Endodermal cell (in vitro differentiated cells): ENCODE measurements at regions not wholly inside any gene's neighbourhood (a gene's known extent, or its start where the extent isn't known, plus 50 kb on each side); places are given as distances from the start of the nearest gene placed in this dataset.

Experiments used
- DNase-seq: peaks from one replicate; pipeline ENCODE4 v3.0.0-alpha.2; 2017
- H3K27ac ChIP-seq: 2 replicates; pipeline ENCODE4 v1.5.1; 2013; ENCODE audit warnings: mild to moderate bottlenecking, low read depth, low read length, moderate library complexity
- H3K27me3 ChIP-seq: 2 replicates; pipeline ENCODE4 v1.6.1; 2013; ENCODE audit warnings: mild to moderate bottlenecking, low read length, moderate library complexity; ENCODE audit not compliant: insufficient read depth, control insufficient read depth, poor library complexity, severe bottlenecking
- H3K36me3 ChIP-seq: 2 replicates; pipeline ENCODE4 v1.7.0; 2013; ENCODE audit warnings: mild to moderate bottlenecking, low read length, moderate library complexity; ENCODE audit not compliant: control insufficient read depth, insufficient read depth
- H3K4me1 ChIP-seq: one replicate; pipeline ENCODE4 v1.7.0; 2013; ENCODE audit warnings: low read length; ENCODE audit not compliant: control insufficient read depth, insufficient read depth
- H3K4me3 ChIP-seq: 2 replicates; pipeline ENCODE4 v1.5.1; 2013; ENCODE audit warnings: mild to moderate bottlenecking, low read length, moderate library complexity
- H3K9ac ChIP-seq: 2 replicates; pipeline ENCODE4 v1.6.1; 2013; ENCODE audit warnings: mild to moderate bottlenecking, low read length, moderate library complexity; ENCODE audit not compliant: poor library complexity, severe bottlenecking; ENCODE audit errors: extremely low read depth
- H3K9me3 ChIP-seq: 2 replicates; pipeline ENCODE4 v1.6.1; 2013; ENCODE audit warnings: mild to moderate bottlenecking, low read length, moderate library complexity; ENCODE audit not compliant: control insufficient read depth
- H3K27ac Mint-ChIP-seq: 2 replicates; pipeline ENCODE4 v1.8.0; 2020; ENCODE audit warnings: mixed read lengths
- H3K27me3 Mint-ChIP-seq: 2 replicates; pipeline ENCODE4 v1.8.0; 2021; ENCODE audit warnings: mild to moderate bottlenecking, mixed read lengths; ENCODE audit not compliant: insufficient read depth
- H3K36me3 Mint-ChIP-seq: 2 replicates; pipeline ENCODE4 v1.8.0; 2020; ENCODE audit warnings: low read depth, mixed read lengths
- H3K4me1 Mint-ChIP-seq: 2 replicates; pipeline ENCODE4 v1.8.0; 2020; ENCODE audit warnings: mixed read lengths
- H3K4me3 Mint-ChIP-seq: 2 replicates; pipeline ENCODE4 v1.8.0; 2020; ENCODE audit warnings: mild to moderate bottlenecking, moderate library complexity, mixed read lengths
- H3K9me3 Mint-ChIP-seq: 2 replicates; pipeline ENCODE4 v1.8.0; 2020; ENCODE audit warnings: mild to moderate bottlenecking, mixed read lengths
- CTCF ChIP-seq: fragments of 200-600 bp; sonication (generic); conservative IDR thresholded peaks from 2 replicates; pipeline ENCODE4 v1.5.0; 2021; ENCODE audit warnings: antibody characterized with exemption, mild to moderate bottlenecking
- WGBS, 2 experiments: methylation state at CpG; one replicate each; pipeline versions ENCODE4 v1.1.5 to v1.1.7; 2013; ENCODE audit warnings: missing lambda C conversion rate in 2 of 2, mixed read lengths in 1 of 2; ENCODE audit not compliant: insufficient coverage in 1 of 2, insufficient read length in 1 of 2; 5-methylcytosine and 5-hydroxymethylcytosine counted together

- Mint-ChIP-seq H3K27ac (no peak overlapping the region), H3K36me3 (no peaks in the 10 kb centered on the region), H3K4me1 (no peaks in the 10 kb centered on the region), H3K9me3 (peaks cover 6% of the 10 kb centered on the region), H3K27me3 (peaks cover 17% of the 10 kb centered on the region), H3K4me3 (no peak overlapping the region)
- TF ChIP-seq CTCF = no peak
- no peaks in the 10 kb centered on the region for H3K9me3 ChIP-seq
- no peaks in the 10 kb centered on the region for H3K4me1 ChIP-seq
- WGBS, 2 experiments = 88 to 95% methylated on average over 11 to 18 of the region's 18 CpGs
- H3K9ac ChIP-seq = no peak overlapping the region
- H3K27me3 ChIP-seq = no peaks in the 10 kb centered on the region
- no peak overlapping the region for H3K27ac ChIP-seq
- DNase-seq = no peak
- H3K4me3 ChIP-seq = no peak overlapping the region
- no peaks in the 10 kb centered on the region for H3K36me3 ChIP-seq
Measured at GRCh38 chr2:238965371-238966071, 117.6 kb downstream of the TWIST2 start.

GRCh38 chr2:238966072-238966937 lies 118.4 kb downstream of the TWIST2 start:
- H3K4me1 ChIP-seq = no peaks in the 10 kb centered on the region
- no peak for TF ChIP-seq CTCF
- H3K4me3 Mint-ChIP-seq = no peak overlapping the region
- no peaks in the 10 kb centered on the region for H3K36me3 ChIP-seq
- H3K27ac Mint-ChIP-seq = no peak overlapping the region
- H3K9me3 ChIP-seq = no peaks in the 10 kb centered on the region
- H3K9ac ChIP-seq = no peak overlapping the region
- H3K27me3 Mint-ChIP-seq = peaks cover 17% of the 10 kb centered on the region
- no peak overlapping the region for H3K27ac ChIP-seq
- 95 to 96% methylated on average over 35 to 46 of the region's 46 CpGs for WGBS, 2 experiments
- H3K9me3 Mint-ChIP-seq = peaks cover 2% of the 10 kb centered on the region
- no peaks in the 10 kb centered on the region for H3K36me3 Mint-ChIP-seq
- no peak overlapping the region for H3K4me3 ChIP-seq
- no peak for DNase-seq
- H3K4me1 Mint-ChIP-seq = no peaks in the 10 kb centered on the region
- H3K27me3 ChIP-seq = no peaks in the 10 kb centered on the region

- WGBS, 2 experiments = 90 to 92% methylated on average over 37 to 43 of the region's 43 CpGs
- H3K9me3 Mint-ChIP-seq = no peaks in the 10 kb centered on the region
- no peak overlapping the region for H3K4me3 ChIP-seq
- no peaks in the 10 kb centered on the region for H3K36me3 Mint-ChIP-seq
- H3K9me3 ChIP-seq = no peaks in the 10 kb centered on the region
- H3K4me1 Mint-ChIP-seq = no peaks in the 10 kb centered on the region
- no peak overlapping the region for H3K4me3 Mint-ChIP-seq
- H3K27me3 ChIP-seq = no peaks in the 10 kb centered on the region
- peaks cover 18% of the 10 kb centered on the region for H3K27me3 Mint-ChIP-seq
- H3K9ac ChIP-seq = no peak overlapping the region
- H3K27ac Mint-ChIP-seq = no peak overlapping the region
- H3K27ac ChIP-seq = no peak overlapping the region
- no peak for TF ChIP-seq CTCF
- no peaks in the 10 kb centered on the region for H3K36me3 ChIP-seq
- no peaks in the 10 kb centered on the region for H3K4me1 ChIP-seq
- DNase-seq = peak; percentile 78
Measured at GRCh38 chr2:238967031-238967977, 119.4 kb downstream of the TWIST2 start.
